HPDE6-E6E7 (cell line): ENCODE measurements at regions not wholly inside any gene's neighbourhood (a gene's known extent, or its start where the extent isn't known, plus 50 kb on each side); places are given as distances from the start of the nearest gene placed in this dataset.
A peak's percentile ranks its signal among the peaks of the same experiment; 100 is the strongest.
"Not testable (repeated sequence)": the region's sequence is repeated elsewhere in the genome, so short reads cannot be mapped to it uniquely, and the experiment has no call there.

Experiments
- DNase-seq: peaks from one replicate; pipeline ENCODE4 v3.0.0; 2011; ENCODE audit warnings: missing footprints; ENCODE audit errors: extremely low spot score

GRCh38 chr13:54591540-54591939 is 1562.9 kb downstream of the OLFM4 start:
- DNase-seq = no peak

- DNase-seq = no peak
These were observed 1563.6 kb downstream of the OLFM4 start for GRCh38 chr13:54592201-54592600.

GRCh38 chr13:54593504-54593903 is 1564.9 kb downstream of the OLFM4 start:
- no peak for DNase-seq

GRCh38 chr13:54597540-54598088 is 1569.0 kb downstream of the OLFM4 start:
- DNase-seq = no peak

GRCh38 chr13:54599413-54599812 is 1570.8 kb downstream of the OLFM4 start:
- DNase-seq = no peak

GRCh38 chr13:54606944-54607343 is 1578.3 kb downstream of the OLFM4 start:
- no peak for DNase-seq

- no peak for DNase-seq
These were observed 1578.8 kb downstream of the OLFM4 start for GRCh38 chr13:54607421-54607820.

GRCh38 chr13:54611390-54611789 is 1582.8 kb downstream of the OLFM4 start:
- DNase-seq = no peak

GRCh38 chr13:54614726-54615125 is 1586.1 kb downstream of the OLFM4 start:
- DNase-seq = no peak

- DNase-seq = not testable (repeated sequence)
These were observed 1597.9 kb downstream of the OLFM4 start for GRCh38 chr13:54626504-54626903.

- DNase-seq = no peak
These were observed 1599.2 kb downstream of the OLFM4 start for GRCh38 chr13:54627646-54628372.

GRCh38 chr13:54628383-54628782 is 1599.8 kb downstream of the OLFM4 start:
- DNase-seq = no peak

GRCh38 chr13:54633456-54633855 is 1604.8 kb downstream of the OLFM4 start:
- no peak for DNase-seq

GRCh38 chr13:54636231-54636630 is 1607.6 kb downstream of the OLFM4 start:
- no peak for DNase-seq

- DNase-seq = peak; percentile 2
These were observed 1608.8 kb downstream of the OLFM4 start for GRCh38 chr13:54637366-54637765.

- DNase-seq = no peak
These were observed 1612.1 kb downstream of the OLFM4 start for GRCh38 chr13:54640719-54641118.

GRCh38 chr13:54643863-54644262 is 1615.2 kb downstream of the OLFM4 start:
- DNase-seq = no peak

GRCh38 chr13:54647275-54647674 is 1618.7 kb downstream of the OLFM4 start:
- DNase-seq = no peak

- DNase-seq = peak; percentile 0
These were observed 1629.0 kb downstream of the OLFM4 start for GRCh38 chr13:54657588-54657987.

GRCh38 chr13:54658771-54659170 is 1630.2 kb downstream of the OLFM4 start:
- DNase-seq = no peak

GRCh38 chr13:54660277-54660676 is 1631.7 kb downstream of the OLFM4 start:
- no peak for DNase-seq

- no peak for DNase-seq
These were observed 1648.0 kb downstream of the OLFM4 start for GRCh38 chr13:54676526-54677113.

GRCh38 chr13:54682184-54682583 is 1653.6 kb downstream of the OLFM4 start:
- DNase-seq = no peak
